NB4 (cell line): ENCODE measurements at regions not wholly inside any gene's neighbourhood (a gene's known extent, or its start where the extent isn't known, plus 50 kb on each side); places are given as distances from the start of the nearest gene placed in this dataset.

Source experiments
- DNase-seq: peaks from one replicate; pipeline ENCODE4 v3.0.0; 2010; ENCODE audit warnings: low read depth
- H3K4me3 ChIP-seq: one replicate; pipeline ENCODE4 v1.5.1; 2011; ENCODE audit warnings: mild to moderate bottlenecking, low read depth, low read length, moderate library complexity
- CTCF ChIP-seq: IDR thresholded peaks from one replicate; pipeline ENCODE4 v1.5.1; 2012; ENCODE audit warnings: low read depth, low read length
- MAX ChIP-seq: IDR thresholded peaks from 2 replicates; pipeline ENCODE4 v1.6.1; 2011; ENCODE audit warnings: low read depth, low read length
- MYC ChIP-seq: IDR thresholded peaks from 2 replicates; pipeline ENCODE4 v1.6.1; 2011; ENCODE audit warnings: low read depth, low read length
- POLR2A ChIP-seq: IDR thresholded peaks from 2 replicates; pipeline ENCODE4 v1.6.1; 2011; ENCODE audit warnings: mild to moderate bottlenecking; ENCODE audit not compliant: insufficient read length; ENCODE audit errors: extremely low read depth

GRCh38 chr20:39812116-39812515 lies 850.0 kb downstream of the DHX35 start:
- DNase-seq = no peak
- no peak overlapping the region for H3K4me3 ChIP-seq
- TF ChIP-seq MAX (no peak), CTCF (no peak), MYC (no peak), POLR2A (no peak)

- TF ChIP-seq MYC (no peak), MAX (no peak), CTCF (no peak), POLR2A (no peak)
- no peak overlapping the region for H3K4me3 ChIP-seq
- no peak for DNase-seq
Measured at GRCh38 chr20:39810309-39810708, 848.2 kb downstream of the DHX35 start.

- H3K4me3 ChIP-seq = no peak overlapping the region
- TF ChIP-seq POLR2A (no peak), CTCF (no peak), MAX (no peak), MYC (no peak)
Measured at GRCh38 chr20:39808613-39809012, 846.5 kb downstream of the DHX35 start.

GRCh38 chr20:39800548-39800947 lies 838.4 kb downstream of the DHX35 start:
- no peak for TF ChIP-seq POLR2A
- no peak for TF ChIP-seq MYC
- no peak for TF ChIP-seq CTCF
- TF ChIP-seq MAX = no peak
- H3K4me3 ChIP-seq = no peak overlapping the region
- DNase-seq = peak; percentile 21

More at GRCh38 chr20:39808613-39809012, 846.5 kb downstream of the DHX35 start:
- no peak for DNase-seq

GRCh38 chr20:39800111-39800510 lies 838.0 kb downstream of the DHX35 start:
- H3K4me3 ChIP-seq = no peak overlapping the region
- TF ChIP-seq CTCF (no peak), MYC (no peak), MAX (no peak), POLR2A (no peak)
- no peak for DNase-seq

GRCh38 chr20:39799366-39799965 lies 837.3 kb downstream of the DHX35 start:
- TF ChIP-seq CTCF (no peak), POLR2A (no peak), MYC (no peak), MAX (no peak)
- no peak overlapping the region for H3K4me3 ChIP-seq
- DNase-seq = no peak
